HepG2 (cell line): ENCODE measurements at regions not wholly inside any gene's neighbourhood (a gene's known extent, or its start where the extent isn't known, plus 50 kb on each side); places are given as distances from the start of the nearest gene placed in this dataset.

Experiments used
- ATAC-seq: fragments of 200-7000 bp; cut with Tn5 transposase; 3 replicates; pipeline ENCODE4 v1.9.1; 2020; ENCODE audit warnings: mild to moderate bottlenecking, moderate library complexity
- BruUV-seq: library from RNA; stranded (reverse); fragments of 400-500 nt; replicated peaks from 2 replicates; lab custom pipeline; 2021; lab: Mats Ljungman, UMichigan
- CTCF ChIA-PET: fragments of 300-600 bp; formaldehyde crosslinking; extraction: SDS; loops from one replicate; lab custom pipeline; 2021; ENCODE audit warnings: low total read pairs, inconsistent platforms, low intra/inter-chr PET ratio; lab: Yijun Ruan, JAX
- POLR2A ChIA-PET: fragments of 350-600 bp; sonication (Branson Sonifier 250); formaldehyde crosslinking; loops from one replicate; lab custom pipeline; 2020; ENCODE audit warnings: antibody characterized with exemption, inconsistent platforms; lab: Yijun Ruan, JAX
- DNase-seq: peaks from one replicate; pipeline ENCODE4 v3.0.0-alpha.2; 2015; ENCODE audit warnings: low spot score
- FAIRE-seq: peaks from 3 replicates; lab custom pipeline; 2011; peaks lifted over from hg19 to GRCh38; lab: Jason Lieb, UNC
- H2AFZ ChIP-seq: one replicate; pipeline ENCODE4 v1.6.1; 2011; ENCODE audit warnings: low read length, inconsistent platforms
- H3K27ac ChIP-seq: fragments of 300-600 bp; 3 replicates; pipeline ENCODE4 v1.8.0; 2011; ENCODE audit warnings: mixed run types, mild to moderate bottlenecking, mixed read lengths, low read length, inconsistent platforms; ENCODE audit not compliant: insufficient read depth; ENCODE audit errors: extremely low read length
- H3K27me3 ChIP-seq, 2 experiments: fragments of 200-600 bp in 1 of 2; 2 replicates in 1 of 2; 3 replicates in 1 of 2; pipeline versions ENCODE4 v1.6.0 to v1.8.0; 2011; ENCODE audit warnings: low read length in 2 of 2, mild to moderate bottlenecking in 2 of 2, moderate library complexity in 2 of 2, inconsistent platforms in 1 of 2; ENCODE audit not compliant: insufficient read depth in 2 of 2, control insufficient read depth in 1 of 2
- H3K36me3 ChIP-seq, 2 experiments: fragments of 200-600 bp in 1 of 2; replicated peaks in 1 of 2; 2 replicates in 1 of 2; 3 replicates in 1 of 2; pipeline versions ENCODE4 v1.5.1 to v1.8.0; 2011; ENCODE audit warnings: low read length in 2 of 2, inconsistent platforms in 1 of 2; ENCODE audit not compliant: insufficient read depth in 2 of 2, control insufficient read depth in 1 of 2
- H3K4me1 ChIP-seq: 2 replicates; pipeline ENCODE4 v1.5.1; 2012; ENCODE audit warnings: low read length, inconsistent platforms; ENCODE audit not compliant: insufficient read depth
- H3K4me2 ChIP-seq: 2 replicates; pipeline ENCODE4 v1.6.0; 2011; ENCODE audit warnings: low read depth, low read length, inconsistent platforms
- H3K4me3 ChIP-seq, 3 experiments: fragments of 200-600 bp in 1 of 3; sonication (generic), shearing (Covaris generic) in 1 of 3; replicated peaks in 1 of 3; 2 replicates each; pipeline ENCODE4 v1.5.1; 2011 to 2016; ENCODE audit warnings: low read length in 3 of 3, inconsistent platforms in 2 of 3, low read depth in 2 of 3, mild to moderate bottlenecking in 2 of 3, control low read depth in 1 of 3, mixed read lengths in 1 of 3; ENCODE audit not compliant: insufficient read depth in 1 of 3
- H3K79me2 ChIP-seq: one replicate; pipeline ENCODE4 v1.6.1; 2011; ENCODE audit warnings: low read length, inconsistent platforms; ENCODE audit not compliant: insufficient read depth
- H3K9ac ChIP-seq: 2 replicates; pipeline ENCODE4 v1.6.0; 2011; ENCODE audit warnings: mild to moderate bottlenecking, low read depth, low read length, inconsistent platforms; ENCODE audit not compliant: insufficient read depth
- H3K9me3 ChIP-seq: 2 replicates; pipeline ENCODE4 v1.5.1; 2012; ENCODE audit warnings: mild to moderate bottlenecking, low read length
- H4K20me1 ChIP-seq: 2 replicates; pipeline ENCODE4 v1.6.0; 2011; ENCODE audit warnings: inconsistent platforms, mild to moderate bottlenecking, low read length, moderate library complexity; ENCODE audit not compliant: insufficient read depth
- ATF4 ChIP-seq, 2 experiments: fragments of 450-650 bp in 1 of 2; sonication (generic) in 1 of 2; formaldehyde crosslinking; IDR thresholded peaks; 2 replicates each; pipeline versions ENCODE4 v1.5.0 to v1.8.0; 2020 to 2022; ENCODE audit warnings: mild to moderate bottlenecking in 1 of 2, missing genetic modification reagents in 1 of 2
- CBX5 ChIP-seq: sonication (generic); formaldehyde crosslinking; IDR thresholded peaks from 2 replicates; pipeline ENCODE4 v1.4.0; 2020; ENCODE audit warnings: missing genetic modification reagents, borderline replicate concordance
- DDIT3 ChIP-seq: sonication (generic); formaldehyde crosslinking; IDR thresholded peaks from 2 replicates; pipeline ENCODE4 v1.4.0; 2020; ENCODE audit warnings: mild to moderate bottlenecking, missing genetic modification reagents
- EEA1 ChIP-seq: sonication (generic); formaldehyde crosslinking; IDR thresholded peaks from 2 replicates; pipeline ENCODE4 v1.5.1; 2020; ENCODE audit warnings: mild to moderate bottlenecking, missing genetic modification reagents, borderline replicate concordance
- HNRNPUL1 ChIP-seq: fragments of 200-400 bp; formaldehyde crosslinking; IDR thresholded peaks from 2 replicates; pipeline ENCODE4 v1.6.1; 2017; ENCODE audit warnings: low read depth, mild to moderate bottlenecking, low read length, moderate library complexity
- KMT2A ChIP-seq: sonication (generic); formaldehyde crosslinking; IDR thresholded peaks from 2 replicates; pipeline ENCODE4 v1.4.0; 2020; ENCODE audit warnings: missing genetic modification reagents
- MAZ ChIP-seq, 2 experiments: sonication (generic) in 1 of 2; formaldehyde crosslinking in 1 of 2; IDR thresholded peaks; 2 replicates each; pipeline versions ENCODE4 v1.5.0 to v1.6.1; 2012 to 2020; ENCODE audit warnings: low read depth in 2 of 2, mild to moderate bottlenecking in 2 of 2, borderline replicate concordance in 1 of 2, improper control_type of control experiment in 1 of 2, low read length in 1 of 2, missing genetic modification reagents in 1 of 2, moderate library complexity in 1 of 2
- MIXL1 ChIP-seq: IDR thresholded peaks from 2 replicates; pipeline ENCODE4 v1.6.1; 2016
- RNF219 ChIP-seq: sonication (generic); formaldehyde crosslinking; IDR thresholded peaks from 2 replicates; pipeline ENCODE4 v1.5.0; 2020; ENCODE audit warnings: mild to moderate bottlenecking, missing genetic modification reagents
- RORA ChIP-seq: sonication (generic); formaldehyde crosslinking; IDR thresholded peaks from 2 replicates; pipeline ENCODE4 v1.5.0; 2020; ENCODE audit warnings: mild to moderate bottlenecking, missing genetic modification reagents, moderate library complexity
- RXRA ChIP-seq: sonication (generic); formaldehyde crosslinking; IDR thresholded peaks from 2 replicates; pipeline ENCODE4 v1.5.1; 2020; ENCODE audit warnings: missing genetic modification reagents
- ZBTB1 ChIP-seq: sonication (generic); formaldehyde crosslinking; IDR thresholded peaks from 2 replicates; pipeline ENCODE4 v1.4.0; 2020; ENCODE audit warnings: missing genetic modification reagents, borderline replicate concordance
- ZFP36L2 ChIP-seq: sonication (generic); formaldehyde crosslinking; IDR thresholded peaks from 2 replicates; pipeline ENCODE4 v1.4.0; 2020; ENCODE audit warnings: missing genetic modification reagents
- ZMYM2 ChIP-seq: sonication (generic); formaldehyde crosslinking; IDR thresholded peaks from 2 replicates; pipeline ENCODE4 v1.8.0; 2022; ENCODE audit warnings: mild to moderate bottlenecking, missing genetic modification reagents
- ZNF232 ChIP-seq: sonication (generic); formaldehyde crosslinking; IDR thresholded peaks from 2 replicates; pipeline ENCODE4 v1.4.0; 2020; ENCODE audit warnings: missing genetic modification reagents, borderline replicate concordance
- ZNF574 ChIP-seq: sonication (generic); formaldehyde crosslinking; IDR thresholded peaks from 2 replicates; pipeline ENCODE4 v1.4.0; 2020; ENCODE audit warnings: missing genetic modification reagents
- ZNF615 ChIP-seq: sonication (generic); formaldehyde crosslinking; IDR thresholded peaks from 2 replicates; pipeline ENCODE4 v1.5.0; 2020; ENCODE audit warnings: mild to moderate bottlenecking, missing genetic modification reagents, borderline replicate concordance
- ZNF674 ChIP-seq: sonication (generic); formaldehyde crosslinking; IDR thresholded peaks from 2 replicates; pipeline ENCODE4 v1.5.0; 2020; ENCODE audit warnings: low read depth, mild to moderate bottlenecking, missing genetic modification reagents
- WGBS: methylation state at CpG from one replicate; pipeline ENCODE4 v1.1.6; 2017; ENCODE audit warnings: low lambda C conversion rate; 5-methylcytosine and 5-hydroxymethylcytosine counted together
- in situ Hi-C: cut with HindIII; loops from 2 replicates; pipeline ENCODE4 v1.10.0; 2017; ENCODE audit warnings: low pct_unique_long_range_greater_than_20kb; ENCODE audit not compliant: extremely low pct_ligation_motif_present
- intact Hi-C: fragments of 100-400 bp; cut with micrococcal nuclease; formaldehyde crosslinking; loops from one replicate; pipeline ENCODE4 v1.10.0; 2022; ENCODE audit not compliant: unreplicated experiment

- CTCF ChIA-PET: no interaction called here
- no peaks in the 10 kb centered on the region for H3K9me3 ChIP-seq
- no TSS peak for BruUV-seq
- FAIRE-seq (no peak), DNase-seq (no peak), ATAC-seq (no peak)
- H4K20me1 ChIP-seq: no peaks in the 10 kb centered on the region
- H3K27ac ChIP-seq: no peak overlapping the region
- no peak overlapping the region for H2AFZ ChIP-seq
- H3K79me2 ChIP-seq: no peaks in the 10 kb centered on the region
- WGBS: 49% methylated on average over 6 of the region's 6 CpGs
- no peaks in the 10 kb centered on the region for H3K36me3 ChIP-seq
- peaks cover 22% of the 10 kb centered on the region for H3K4me1 ChIP-seq
- intact Hi-C loops (no loop called here), in situ Hi-C loops (no loop called here)
- H3K4me3 ChIP-seq: no peak overlapping the region
- POLR2A ChIA-PET: no interaction called here
- H3K4me2 ChIP-seq: no peak overlapping the region
- TF ChIP-seq ZFP36L2 (CRISPR knock-in tag) (no peak), ZMYM2 (CRISPR knock-in tag) (no peak), MIXL1 (CRISPR knock-in tag) (no peak), DDIT3 (no peak), CBX5 (CRISPR knock-in tag) (no peak), ZNF574 (CRISPR knock-in tag) (no peak), ZNF674 (no peak), RNF219 (CRISPR knock-in tag) (no peak), RXRA (no peak), ZNF615 (CRISPR knock-in tag) (no peak), KMT2A (CRISPR knock-in tag) (no peak), EEA1 (CRISPR knock-in tag) (no peak), MAZ (IDR thresholded peaks at IDR 0.05; ENCODE audit: borderline replicate concordance, low read depth, low read length) (no peak), MAZ (CRISPR knock-in tag; IDR thresholded peaks at IDR 0.05; ENCODE audit: low read depth) (no peak), ZNF232 (CRISPR knock-in tag) (no peak), HNRNPUL1 (no peak), ATF4 (CRISPR knock-in tag; IDR thresholded peaks at IDR 0.05) (no peak), ZBTB1 (CRISPR knock-in tag) (no peak), RORA (CRISPR knock-in tag) (no peak)
- H3K9ac ChIP-seq: no peak overlapping the region
- peaks cover 0 to 46% of the 10 kb centered on the region in 2 experiments; a peak in 3 of 5 replicates for H3K27me3 ChIP-seq
Observed at GRCh38 chr7:25831062-25831691, 320.8 kb upstream of the NFE2L3 start.
